NCI-H774 (cell line): ENCODE measurements at regions not wholly inside any gene's neighbourhood (a gene's known extent, or its start where the extent isn't known, plus 50 kb on each side); places are given as distances from the start of the nearest gene placed in this dataset.

Source experiments
- DNase-seq: peaks from one replicate; lab custom pipeline; 2025; lab: John Stamatoyannopoulos, UW

DNA sequence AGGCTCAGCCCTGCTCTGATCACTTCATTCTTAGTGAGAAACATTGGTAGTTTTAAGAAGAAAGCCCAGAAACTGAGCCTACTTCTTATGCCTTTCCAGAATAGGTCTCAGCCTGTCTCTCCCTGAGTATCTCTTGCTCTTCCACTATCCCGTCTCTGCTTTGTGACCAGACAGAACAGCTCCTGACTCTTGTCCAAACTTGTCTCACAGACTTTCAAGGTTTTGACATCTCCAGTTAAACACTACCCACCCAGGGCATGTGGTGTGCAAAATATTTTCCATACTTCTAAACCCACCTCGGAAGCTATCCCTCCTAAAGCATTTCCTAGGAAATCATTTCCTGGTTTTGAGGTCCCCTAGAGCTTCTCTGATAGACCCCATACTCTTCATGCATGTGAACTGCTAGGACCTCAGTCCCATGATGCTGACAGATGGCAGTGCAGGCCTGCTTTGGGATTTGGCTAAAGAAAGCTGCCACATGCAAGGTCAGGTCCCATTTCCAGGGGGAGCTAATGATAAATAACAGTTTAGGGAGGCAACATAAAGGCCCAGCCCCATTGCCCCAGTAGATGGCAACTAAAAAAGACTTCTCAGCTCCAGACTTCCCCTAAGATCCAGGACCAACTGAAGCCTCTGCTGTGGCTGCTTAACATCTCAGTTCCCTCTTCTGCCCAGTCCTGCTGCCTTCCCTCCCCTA is 211.5 kb downstream of the MED10 start:
- no peak for DNase-seq

DNA sequence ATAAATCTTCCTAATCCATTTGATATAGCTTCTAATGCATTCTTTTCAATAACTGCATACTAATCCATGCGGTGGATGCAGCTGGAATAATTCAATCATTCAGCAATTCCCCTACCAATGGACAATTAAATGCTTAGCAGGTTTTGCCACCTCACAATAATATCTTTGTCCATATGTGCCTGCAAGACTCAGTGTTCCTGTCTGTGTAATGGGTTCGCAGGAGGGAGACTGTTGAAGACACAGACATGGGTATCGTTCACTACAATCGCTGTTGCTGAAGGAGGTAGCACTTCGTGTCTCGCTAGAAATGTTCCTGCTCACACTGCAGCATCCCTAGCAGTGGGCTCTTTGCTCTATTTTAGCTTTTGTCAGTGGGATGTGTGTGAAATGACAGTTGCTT is 214.4 kb downstream of the MED10 start:
- DNase-seq, result no peak

- no peak for DNase-seq
Observed at GRCh38 chr5:6162175-6162574, 216.2 kb downstream of the MED10 start.

GRCh38 chr5:6161257-6161656 is 217.1 kb downstream of the MED10 start:
- DNase-seq, result no peak

GRCh38 chr5:6159832-6160430 is 218.4 kb downstream of the MED10 start:
- DNase-seq, result no peak

DNA sequence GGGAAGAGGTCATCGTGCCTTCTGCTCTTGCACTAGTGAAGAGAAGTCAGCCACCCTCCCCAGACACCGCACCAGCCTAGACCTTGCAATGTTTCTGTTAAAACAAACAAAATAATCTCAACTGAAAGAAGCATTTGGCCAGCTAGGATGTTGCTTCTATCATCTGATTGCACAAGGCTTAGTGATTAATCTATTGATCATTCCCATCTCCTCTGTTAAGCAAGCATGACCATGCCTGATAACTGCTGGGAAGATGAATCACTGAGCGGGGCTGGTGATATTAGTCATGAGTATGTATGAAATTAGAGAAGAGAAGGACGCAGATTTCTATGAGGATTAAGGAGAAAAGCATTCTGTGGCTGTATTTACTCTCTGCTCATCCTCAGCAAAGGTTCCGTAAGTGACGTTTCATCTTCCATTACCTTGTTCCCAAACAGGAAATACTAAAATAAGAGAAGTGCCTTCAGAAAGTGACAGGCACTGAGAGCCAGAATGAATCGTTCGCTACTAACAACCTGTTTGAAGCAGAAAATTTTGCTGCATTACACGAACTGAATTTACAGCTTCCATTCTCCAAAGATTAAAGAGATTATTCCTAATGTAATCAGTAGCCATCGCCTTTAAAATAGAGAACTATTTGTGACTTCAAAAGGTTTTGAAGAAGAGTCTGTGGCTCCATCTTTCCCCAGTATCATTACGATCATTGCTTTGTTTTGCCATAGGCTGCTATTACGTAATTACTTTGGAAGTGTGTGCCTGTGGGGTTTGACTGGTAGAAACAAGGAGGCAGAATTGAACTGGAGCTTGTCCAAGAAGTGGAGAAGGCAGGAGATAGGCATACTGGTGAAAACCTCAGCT is 219.1 kb downstream of the MED10 start:
- no peak for DNase-seq

GRCh38 chr5:6154216-6154615 is 224.1 kb downstream of the MED10 start:
- no peak for DNase-seq

GRCh38 chr5:6146271-6146670 is 232.1 kb downstream of the MED10 start:
- DNase-seq, result no peak

DNA sequence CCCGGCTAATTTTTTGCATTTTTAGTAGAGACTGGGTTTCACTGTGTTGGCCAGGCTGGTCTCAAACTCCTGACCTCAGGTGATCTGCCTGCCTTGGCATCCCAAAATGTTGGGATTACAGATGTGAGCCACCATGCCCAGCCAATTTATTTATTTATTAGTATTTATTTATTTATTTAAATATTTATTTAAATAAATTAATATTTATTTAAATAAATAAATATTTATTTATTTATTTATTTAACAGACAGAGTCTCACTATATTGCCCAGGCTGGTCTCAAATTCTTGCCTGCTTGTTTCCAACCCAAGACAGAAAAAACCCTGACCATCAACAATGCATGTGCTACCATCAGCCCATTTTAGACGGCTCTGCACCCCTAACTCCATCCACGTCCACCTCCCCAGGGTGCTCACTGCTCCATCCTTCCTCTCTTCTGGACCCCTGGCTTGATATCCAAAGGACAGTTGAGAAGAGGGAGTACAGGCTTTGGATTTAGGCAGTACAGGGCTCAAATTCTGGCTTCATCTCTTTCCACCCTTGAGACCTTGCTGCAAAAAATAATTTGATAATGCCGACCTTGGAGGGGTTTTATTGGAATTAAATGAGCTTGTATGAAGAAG is 232.6 kb downstream of the MED10 start:
- DNase-seq, result no peak

GRCh38 chr5:6143523-6143922 is 234.8 kb downstream of the MED10 start:
- no peak for DNase-seq

- DNase-seq, result no peak
Observed at GRCh38 chr5:6142353-6142752, 236.0 kb downstream of the MED10 start.

- DNase-seq, result no peak
Observed at GRCh38 chr5:6140219-6140618, 238.1 kb downstream of the MED10 start.

GRCh38 chr5:6135977-6136376 is 242.4 kb downstream of the MED10 start:
- DNase-seq, result no peak

DNA sequence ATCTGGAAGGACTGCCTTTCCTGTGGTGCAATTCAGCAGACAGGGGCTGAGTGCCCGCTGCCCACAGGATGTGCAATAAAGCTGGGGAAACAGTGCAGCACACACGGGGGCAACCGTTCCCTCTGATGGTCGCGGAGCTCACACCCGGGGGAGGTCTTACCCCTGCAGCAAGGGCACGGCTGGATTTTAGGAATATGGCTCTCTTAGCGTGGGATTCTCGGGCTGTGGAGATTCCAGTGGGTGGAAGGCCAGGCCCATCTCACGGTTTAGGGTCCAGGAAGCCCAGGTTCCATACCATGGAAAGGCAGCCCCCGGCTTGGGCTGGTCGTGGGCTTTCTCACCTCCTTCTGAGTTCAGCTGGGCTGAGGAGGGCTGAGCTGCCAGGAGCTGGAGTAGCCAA is 244.1 kb downstream of the MED10 start:
- no peak for DNase-seq

DNA sequence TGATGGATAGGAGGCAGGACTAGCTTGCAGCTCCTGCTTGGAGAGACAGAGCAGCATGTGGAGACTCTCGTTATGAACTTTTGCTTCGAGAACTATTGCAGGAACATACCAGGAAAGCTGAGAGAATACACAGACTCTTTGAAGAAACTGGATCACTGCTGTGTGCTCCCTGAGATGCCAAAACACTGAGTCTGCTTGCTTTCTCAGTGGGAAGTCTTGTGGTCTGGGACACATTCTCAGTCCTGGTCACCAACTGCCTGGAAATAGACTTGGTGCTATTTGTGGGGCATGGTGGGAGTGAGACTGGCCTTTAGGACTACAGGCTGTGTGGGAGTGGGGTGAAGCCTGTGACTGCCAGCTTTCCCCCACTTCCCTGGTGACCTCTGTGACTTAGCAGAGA is 252.6 kb downstream of the MED10 start:
- DNase-seq, result no peak

DNA sequence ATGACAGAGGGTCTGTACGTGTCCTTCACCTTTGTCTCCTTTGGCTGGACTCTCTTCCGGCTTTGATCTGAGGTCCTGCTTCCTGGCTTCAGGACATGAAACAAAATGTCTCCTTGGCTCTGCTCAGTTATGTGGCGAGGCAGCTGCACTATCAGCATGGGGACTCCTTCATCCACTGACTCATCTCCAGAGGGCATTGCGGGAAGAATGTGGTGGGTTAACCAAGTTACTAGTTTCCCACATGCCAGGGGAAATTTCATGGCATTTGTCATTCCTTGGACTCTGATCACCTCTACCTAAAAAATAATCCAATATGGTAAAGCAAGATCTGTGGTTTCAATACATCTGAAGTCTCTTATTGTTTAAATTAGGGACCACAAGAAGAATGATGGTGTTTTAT is 259.7 kb downstream of the MED10 start:
- no peak for DNase-seq

- DNase-seq, result no peak
Observed at GRCh38 chr5:6117212-6117611, 261.1 kb downstream of the MED10 start.

DNA sequence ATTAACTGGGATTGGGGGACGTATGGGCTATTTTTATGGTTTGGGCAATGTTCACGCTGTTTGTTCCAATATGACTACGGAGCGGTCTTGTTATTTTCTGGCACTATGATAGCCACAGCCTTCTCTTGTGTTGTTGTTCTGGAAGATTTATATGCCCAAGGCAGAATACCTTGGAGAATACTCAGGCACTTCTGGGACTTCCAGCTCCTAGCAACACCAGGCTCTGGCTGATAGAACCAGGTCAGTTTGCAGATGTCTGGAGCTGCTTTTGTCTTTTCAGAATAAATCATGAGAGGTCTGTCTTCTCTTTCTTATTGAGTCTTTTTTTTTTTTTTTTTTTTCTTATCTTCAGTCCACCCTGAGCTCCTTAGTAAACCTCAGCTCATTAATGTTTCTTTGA is 262.5 kb downstream of the MED10 start:
- DNase-seq, result no peak

DNA sequence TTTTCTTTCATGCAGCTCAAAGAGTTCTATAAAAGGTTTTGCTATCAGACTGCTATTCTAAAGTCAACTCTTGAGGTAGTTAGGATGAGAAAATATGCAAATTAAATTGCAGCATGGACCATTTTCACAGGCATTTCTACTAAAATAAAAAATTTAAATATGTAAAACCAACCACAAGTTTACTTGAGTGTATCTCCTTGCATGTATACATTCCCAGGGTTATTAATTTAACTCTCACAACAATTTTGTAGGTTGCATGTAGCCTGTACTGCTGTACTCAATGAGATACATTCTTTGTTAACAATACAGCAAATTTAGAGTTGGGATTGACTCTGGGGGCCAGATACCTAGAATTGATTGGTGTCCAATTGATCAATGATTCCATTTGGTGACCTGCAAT is 265.8 kb downstream of the MED10 start:
- DNase-seq, result no peak

GRCh38 chr5:6112125-6112524 is 266.2 kb downstream of the MED10 start:
- no peak for DNase-seq

GRCh38 chr5:6111131-6111530 is 267.2 kb downstream of the MED10 start:
- no peak for DNase-seq

DNA sequence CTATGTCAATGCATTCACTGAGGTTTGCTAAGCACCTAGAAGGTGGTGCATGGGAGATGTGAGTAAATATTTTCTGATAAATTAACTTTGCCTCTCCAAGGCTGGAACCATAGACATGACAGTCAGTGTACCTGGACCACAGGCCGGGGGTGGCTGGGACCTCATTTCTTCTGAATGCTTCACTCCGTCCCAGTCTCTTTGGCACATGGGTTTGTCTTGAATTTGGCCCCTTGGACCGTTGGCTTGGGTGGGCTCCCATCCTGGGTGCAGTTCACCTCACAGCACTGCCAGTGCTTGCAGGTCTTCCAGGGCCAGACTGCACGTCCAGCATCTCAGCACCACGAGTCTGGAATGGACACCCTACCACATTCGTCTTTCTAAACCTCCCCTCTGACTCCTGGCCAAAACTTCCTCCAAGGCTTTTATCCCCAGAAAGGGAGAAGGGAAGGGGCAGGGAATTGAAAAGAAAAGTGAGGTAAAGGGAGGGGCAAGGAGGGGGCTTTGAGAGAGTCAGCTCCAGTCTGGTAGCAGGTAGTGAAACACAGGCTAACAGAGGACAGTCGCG is 267.8 kb downstream of the MED10 start:
- no peak for DNase-seq
